Cardiac muscle cell (in vitro differentiated cells and primary cell): ENCODE measurements at regions not wholly inside any gene's neighbourhood (a gene's known extent, or its start where the extent isn't known, plus 50 kb on each side); places are given as distances from the start of the nearest gene placed in this dataset.
A peak's percentile ranks its signal among the peaks of the same experiment; 100 is the strongest.
"Not testable (repeated sequence)": the region's sequence is repeated elsewhere in the genome, so short reads cannot be mapped to it uniquely, and the experiment has no call there.

Source experiments
- DNase-seq, 2 donors: peaks; one replicate each; pipeline versions ENCODE4 v3.0.0 to v3.0.0-alpha.2; 2010 to 2017; ENCODE audit warnings: low read depth in 1 of 2, low spot score in 1 of 2
- H3K27ac ChIP-seq: fragments of 200-600 bp; sonication (generic); 2 replicates; pipeline ENCODE4 v1.5.1; 2016
- H3K27me3 ChIP-seq: fragments of 200-600 bp; sonication (generic); 2 replicates; pipeline ENCODE4 v1.6.0; 2016; ENCODE audit warnings: control low read depth
- H3K36me3 ChIP-seq: fragments of 200-600 bp; sonication (generic); 2 replicates; pipeline ENCODE4 v1.5.1; 2016; ENCODE audit warnings: control low read depth
- H3K4me1 ChIP-seq: fragments of 200-600 bp; sonication (generic); 2 replicates; pipeline ENCODE4 v1.8.1; 2017; ENCODE audit warnings: low read depth, mild to moderate bottlenecking, mixed run types
- H3K4me3 ChIP-seq: fragments of 200-600 bp; sonication (generic); 2 replicates; pipeline ENCODE4 v1.5.1; 2016; ENCODE audit warnings: mild to moderate bottlenecking
- H3K9me3 ChIP-seq: fragments of 200-600 bp; sonication (generic); 2 replicates; pipeline ENCODE4 v1.5.1; 2017; ENCODE audit warnings: low read depth, mild to moderate bottlenecking, control low read depth
- CTCF ChIP-seq: IDR thresholded peaks from 2 replicates; pipeline ENCODE4 v1.5.1; 2012; ENCODE audit warnings: low read depth, mild to moderate bottlenecking, low read length

GRCh38 chr1:8122477-8123407, 96.6 kb upstream of the ERRFI1 start:
- Histone ChIP-seq H3K9me3 (no peaks in the 10 kb centered on the region), H3K4me3 (no peak overlapping the region), H3K36me3 (no peaks in the 10 kb centered on the region), H3K27ac (no peak overlapping the region), H3K27me3 (no peaks in the 10 kb centered on the region), H3K4me1 (peaks cover 4% of the 10 kb centered on the region)
- TF ChIP-seq CTCF, result no peak
- peak in 1 of 2 donors; percentile 51 for DNase-seq

GRCh38 chr1:8122160-8122476, 96.0 kb upstream of the ERRFI1 start:
- DNase-seq, result peak in 1 of 2 donors; percentile 50
- H3K4me3 ChIP-seq, result no peak overlapping the region
- no peak overlapping the region for H3K27ac ChIP-seq
- H3K9me3 ChIP-seq, result no peaks in the 10 kb centered on the region
- H3K36me3 ChIP-seq, result no peaks in the 10 kb centered on the region
- H3K27me3 ChIP-seq, result no peaks in the 10 kb centered on the region
- H3K4me1 ChIP-seq, result peaks cover 4% of the 10 kb centered on the region
- no peak for TF ChIP-seq CTCF

GRCh38 chr1:8121261-8122159, 95.4 kb upstream of the ERRFI1 start:
- no peak for TF ChIP-seq CTCF
- no peaks in the 10 kb centered on the region for H3K36me3 ChIP-seq
- H3K27me3 ChIP-seq, result no peaks in the 10 kb centered on the region
- H3K4me1 ChIP-seq, result peaks cover 4% of the 10 kb centered on the region
- no peaks in the 10 kb centered on the region for H3K9me3 ChIP-seq
- peak; percentile 36 to 93 for DNase-seq
- no peak overlapping the region for H3K4me3 ChIP-seq
- peak overlapping the region; percentile 80 for H3K27ac ChIP-seq

- TF ChIP-seq CTCF, result no peak
- Histone ChIP-seq H3K27ac (peak overlapping the region; percentile 80), H3K9me3 (no peaks in the 10 kb centered on the region), H3K36me3 (no peaks in the 10 kb centered on the region), H3K27me3 (no peaks in the 10 kb centered on the region), H3K4me1 (peaks cover 4% of the 10 kb centered on the region), H3K4me3 (no peak overlapping the region)
- DNase-seq, result peak in 1 of 2 donors; percentile 82
Measured at GRCh38 chr1:8120693-8121260, 94.7 kb upstream of the ERRFI1 start.

- not testable (repeated sequence) for DNase-seq, H3K9me3 ChIP-seq, H3K4me3 ChIP-seq, H3K4me1 ChIP-seq, H3K27ac ChIP-seq, H3K36me3 ChIP-seq, H3K27me3 ChIP-seq
Measured at GRCh38 chr1:8118736-8119135, 92.6 kb upstream of the ERRFI1 start.
